GM21717 (cell line): ENCODE measurements at regions not wholly inside any gene's neighbourhood (a gene's known extent, or its start where the extent isn't known, plus 50 kb on each side); places are given as distances from the start of the nearest gene placed in this dataset.

ENCODE experiments used
- ATAC-seq: cut with Tn5 transposase; IDR thresholded peaks from one replicate; pipeline ENCODE4 v1.9.1; 2021; ENCODE audit warnings: mild to moderate bottlenecking, moderate library complexity; ENCODE audit not compliant: unreplicated experiment

- peak; percentile 87 for ATAC-seq
Observed at GRCh38 chr3:182729903-182730674, 63.2 kb upstream of the ATP11B start.

GRCh38 chr3:182730675-182731042, 62.6 kb upstream of the ATP11B start:
- peak; percentile 16 for ATAC-seq

GRCh38 chr3:182731764-182732163, 61.5 kb upstream of the ATP11B start:
- ATAC-seq = no peak

- ATAC-seq = no peak
Observed at GRCh38 chr3:182732232-182733015, 60.9 kb upstream of the ATP11B start.

GRCh38 chr3:182735672-182736071, 57.6 kb upstream of the ATP11B start:
- ATAC-seq = no peak

- ATAC-seq = no peak
Observed at GRCh38 chr3:182737825-182738224, 55.5 kb upstream of the ATP11B start.

GRCh38 chr3:182738583-182739411, 54.5 kb upstream of the ATP11B start:
- ATAC-seq = no peak

- no peak for ATAC-seq
Observed at GRCh38 chr3:182739619-182740018, 53.7 kb upstream of the ATP11B start.

GRCh38 chr3:182740710-182741109, 52.6 kb upstream of the ATP11B start:
- ATAC-seq = no peak

GRCh38 chr3:182741214-182741613, 52.1 kb upstream of the ATP11B start:
- no peak for ATAC-seq
